Colonic mucosa (tissue), 4 donors: ENCODE measurements at regions not wholly inside any gene's neighbourhood (a gene's known extent, or its start where the extent isn't known, plus 50 kb on each side); places are given as distances from the start of the nearest gene placed in this dataset.
"Not testable (repeated sequence)": the region's sequence is repeated elsewhere in the genome, so short reads cannot be mapped to it uniquely, and the experiment has no call there.

Experiments used
- DNase-seq: peaks from one replicate; pipeline ENCODE4 v3.0.0-alpha.2; 2020
- H3K27ac ChIP-seq: fragments of 200-600 bp; one replicate; pipeline ENCODE4 v1.8.0; 2021
- H3K27me3 ChIP-seq: fragments of 200-600 bp; one replicate; pipeline ENCODE4 v1.8.0; 2021
- H3K36me3 ChIP-seq: fragments of 200-600 bp; one replicate; pipeline ENCODE4 v1.8.0; 2021
- H3K4me1 ChIP-seq: fragments of 200-600 bp; one replicate; pipeline ENCODE4 v1.8.0; 2021; ENCODE audit warnings: mild to moderate bottlenecking
- H3K4me3 ChIP-seq: fragments of 200-600 bp; one replicate; pipeline ENCODE4 v1.8.0; 2021
- H3K9ac ChIP-seq, 2 donors: one replicate each; pipeline ENCODE4 v1.7.0; 2013; ENCODE audit warnings: control low read depth in 2 of 2, low read depth in 2 of 2, low read length in 2 of 2
- H3K9me3 ChIP-seq: fragments of 200-600 bp; one replicate; pipeline ENCODE4 v1.8.0; 2021
- intact Hi-C: fragments of 100-400 bp; cut with DNase I; formaldehyde crosslinking; loops from one replicate; pipeline ENCODE4 v1.14.1; 2022
- TF ChIP-seq, protein P1 (sequence below): fragments of 200-600 bp; IDR thresholded peaks from one replicate; pipeline ENCODE4 v1.8.0; 2022; ENCODE audit warnings: antibody characterized with exemption, mild to moderate bottlenecking
- donor health status: healthy.
- donor health status: DM: no; HTN: no; CAD: no.
- donor health status: DM: no; HTN: no; CAD: no.

GRCh38 chr11:98409069-98409468 is 611.7 kb upstream of the CNTN5 start:
- Histone ChIP-seq H3K9me3 (no peaks in the 10 kb centered on the region), H3K27me3 (no peaks in the 10 kb centered on the region), H3K27ac (no peak overlapping the region), H3K36me3 (no peaks in the 10 kb centered on the region), H3K4me3 (no peak overlapping the region), H3K9ac (no peak overlapping the region), H3K4me1 (no peaks in the 10 kb centered on the region)
- intact Hi-C loops, result no loop called here
- DNase-seq, result no peak
- TF ChIP-seq, protein P1, sequence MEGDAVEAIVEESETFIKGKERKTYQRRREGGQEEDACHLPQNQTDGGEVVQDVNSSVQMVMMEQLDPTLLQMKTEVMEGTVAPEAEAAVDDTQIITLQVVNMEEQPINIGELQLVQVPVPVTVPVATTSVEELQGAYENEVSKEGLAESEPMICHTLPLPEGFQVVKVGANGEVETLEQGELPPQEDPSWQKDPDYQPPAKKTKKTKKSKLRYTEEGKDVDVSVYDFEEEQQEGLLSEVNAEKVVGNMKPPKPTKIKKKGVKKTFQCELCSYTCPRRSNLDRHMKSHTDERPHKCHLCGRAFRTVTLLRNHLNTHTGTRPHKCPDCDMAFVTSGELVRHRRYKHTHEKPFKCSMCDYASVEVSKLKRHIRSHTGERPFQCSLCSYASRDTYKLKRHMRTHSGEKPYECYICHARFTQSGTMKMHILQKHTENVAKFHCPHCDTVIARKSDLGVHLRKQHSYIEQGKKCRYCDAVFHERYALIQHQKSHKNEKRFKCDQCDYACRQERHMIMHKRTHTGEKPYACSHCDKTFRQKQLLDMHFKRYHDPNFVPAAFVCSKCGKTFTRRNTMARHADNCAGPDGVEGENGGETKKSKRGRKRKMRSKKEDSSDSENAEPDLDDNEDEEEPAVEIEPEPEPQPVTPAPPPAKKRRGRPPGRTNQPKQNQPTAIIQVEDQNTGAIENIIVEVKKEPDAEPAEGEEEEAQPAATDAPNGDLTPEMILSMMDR, result no peak

- Histone ChIP-seq H3K9ac (no peak overlapping the region), H3K36me3 (no peaks in the 10 kb centered on the region), H3K4me3 (no peak overlapping the region), H3K27me3 (no peaks in the 10 kb centered on the region), H3K27ac (no peak overlapping the region), H3K4me1 (no peaks in the 10 kb centered on the region), H3K9me3 (no peaks in the 10 kb centered on the region)
- TF ChIP-seq, protein P1, result no peak
- intact Hi-C loops, result no loop called here
- DNase-seq, result no peak
These were observed 609.0 kb upstream of the CNTN5 start for GRCh38 chr11:98411777-98412176.

- no peak overlapping the region for H3K27ac ChIP-seq
- intact Hi-C loops, result no loop called here
These were observed 603.4 kb upstream of the CNTN5 start for GRCh38 chr11:98417256-98417755.

GRCh38 chr11:98423933-98424332 is 596.8 kb upstream of the CNTN5 start:
- Histone ChIP-seq H3K27me3 (no peaks in the 10 kb centered on the region), H3K4me1 (no peaks in the 10 kb centered on the region), H3K36me3 (no peaks in the 10 kb centered on the region), H3K9me3 (no peaks in the 10 kb centered on the region), H3K9ac (no peak overlapping the region), H3K4me3 (no peak overlapping the region), H3K27ac (no peak overlapping the region)
- DNase-seq, result no peak
- TF ChIP-seq, protein P1, result no peak
- intact Hi-C loops, result no loop called here

More at GRCh38 chr11:98417256-98417755, 603.4 kb upstream of the CNTN5 start:
- H3K36me3 ChIP-seq, result no peaks in the 10 kb centered on the region
- no peak for DNase-seq
- no peaks in the 10 kb centered on the region for H3K27me3 ChIP-seq
- H3K4me3 ChIP-seq, result no peak overlapping the region
- no peaks in the 10 kb centered on the region for H3K9me3 ChIP-seq
- no peaks in the 10 kb centered on the region for H3K4me1 ChIP-seq
- TF ChIP-seq, protein P1, result no peak
- H3K9ac ChIP-seq, result no peak overlapping the region

DNA sequence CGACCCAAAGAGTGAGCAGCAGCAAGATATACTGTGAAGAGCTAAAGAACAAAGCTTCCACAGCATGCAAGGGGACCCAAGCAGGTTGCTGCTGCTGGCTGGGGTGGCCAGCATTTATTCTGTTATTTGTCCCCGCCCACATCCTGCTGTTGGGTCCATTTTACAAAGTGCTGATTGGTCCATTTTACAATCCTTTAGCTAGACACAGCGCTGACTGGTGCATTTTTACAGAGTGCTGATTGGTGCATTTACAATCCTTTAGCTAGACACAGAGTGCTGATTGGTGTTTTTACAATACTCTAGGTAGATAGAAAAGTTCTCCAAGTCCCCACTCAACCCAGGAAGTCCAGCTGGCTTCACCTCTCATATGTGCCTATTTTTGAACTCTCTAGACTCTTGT is 596.0 kb upstream of the CNTN5 start:
- intact Hi-C loops, DNase-seq, H3K27ac ChIP-seq, H3K9me3 ChIP-seq, H3K4me1 ChIP-seq, H3K4me3 ChIP-seq, H3K27me3 ChIP-seq, H3K36me3 ChIP-seq, H3K9ac ChIP-seq: not testable (repeated sequence)

GRCh38 chr11:98431463-98432359 is 589.0 kb upstream of the CNTN5 start:
- Histone ChIP-seq H3K4me1 (no peaks in the 10 kb centered on the region), H3K4me3 (no peak overlapping the region), H3K9ac (no peak overlapping the region), H3K27me3 (no peaks in the 10 kb centered on the region), H3K36me3 (no peaks in the 10 kb centered on the region), H3K27ac (no peak overlapping the region), H3K9me3 (no peaks in the 10 kb centered on the region)
- DNase-seq, result no peak
- intact Hi-C loops, result no loop called here
- TF ChIP-seq, protein P1, result no peak
